HS-5 (cell line): ENCODE measurements at regions not wholly inside any gene's neighbourhood (a gene's known extent, or its start where the extent isn't known, plus 50 kb on each side); places are given as distances from the start of the nearest gene placed in this dataset.

Experiments
- DNase-seq: peaks from one replicate; pipeline ENCODE4 v3.0.0-alpha.2; 2012; ENCODE audit warnings: low read depth

DNA sequence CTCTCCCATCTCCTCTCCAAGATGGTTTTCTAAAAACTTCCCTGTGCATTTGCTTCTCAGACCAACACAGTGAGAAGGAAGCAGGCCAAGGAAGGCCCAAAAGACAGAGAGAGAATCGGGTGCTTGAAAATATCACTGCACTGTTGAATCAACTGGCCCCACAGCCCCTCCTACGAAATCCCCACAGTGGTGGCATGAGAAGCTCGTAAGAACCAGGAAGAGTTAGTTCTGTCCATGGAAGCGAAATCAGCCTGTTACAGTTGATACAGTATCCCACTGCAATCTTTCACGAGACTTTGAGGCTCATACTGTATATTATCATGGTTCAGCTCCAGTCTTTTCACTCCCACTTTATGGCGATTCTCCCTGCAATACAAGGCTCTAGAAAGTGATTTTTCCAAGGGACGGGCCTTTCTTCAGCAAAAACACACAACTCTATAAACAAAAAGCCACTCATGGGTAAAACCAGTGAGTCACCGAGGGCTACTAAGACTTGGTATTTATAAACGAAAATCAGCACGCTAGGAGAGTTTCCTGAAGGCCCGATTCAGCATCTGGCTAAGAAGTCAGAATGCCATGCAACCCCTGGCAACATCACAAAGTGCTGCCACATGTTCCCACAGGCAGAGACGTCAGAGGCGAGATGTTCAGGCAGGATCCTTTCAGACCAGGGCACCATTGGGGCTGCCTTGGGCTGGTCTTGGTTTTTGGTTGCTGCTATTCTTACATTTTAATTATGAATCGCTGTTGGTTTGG is 185.7 kb downstream of the IRX5 start:
- DNase-seq: no peak

DNA sequence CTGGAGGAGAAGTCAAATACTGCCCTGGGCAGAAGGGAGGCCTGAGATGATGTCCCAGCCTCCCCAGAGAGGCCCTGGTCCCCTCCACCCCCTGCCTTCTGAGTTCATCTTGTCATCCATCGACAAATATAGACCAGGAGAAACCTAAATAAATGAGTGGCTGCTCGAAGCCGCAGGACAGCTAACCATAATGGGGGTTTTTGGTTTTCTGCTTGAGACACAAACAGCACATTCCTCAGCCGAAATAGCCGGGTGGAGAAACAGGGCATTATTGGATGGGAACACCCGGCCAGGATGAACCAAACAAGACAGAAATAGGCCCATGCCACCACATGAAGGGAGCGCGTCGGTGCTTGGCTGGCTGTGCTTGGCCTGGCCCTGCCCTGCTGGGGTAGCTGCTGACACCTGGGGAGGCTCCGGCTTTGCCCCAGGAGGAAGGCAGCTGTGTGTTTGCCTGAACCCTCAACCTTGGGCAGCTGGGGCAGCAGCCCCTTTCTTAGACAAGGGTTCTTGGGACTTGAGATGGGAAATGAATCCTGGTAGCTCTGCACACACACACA is 188.1 kb downstream of the IRX5 start:
- DNase-seq: no peak

DNA sequence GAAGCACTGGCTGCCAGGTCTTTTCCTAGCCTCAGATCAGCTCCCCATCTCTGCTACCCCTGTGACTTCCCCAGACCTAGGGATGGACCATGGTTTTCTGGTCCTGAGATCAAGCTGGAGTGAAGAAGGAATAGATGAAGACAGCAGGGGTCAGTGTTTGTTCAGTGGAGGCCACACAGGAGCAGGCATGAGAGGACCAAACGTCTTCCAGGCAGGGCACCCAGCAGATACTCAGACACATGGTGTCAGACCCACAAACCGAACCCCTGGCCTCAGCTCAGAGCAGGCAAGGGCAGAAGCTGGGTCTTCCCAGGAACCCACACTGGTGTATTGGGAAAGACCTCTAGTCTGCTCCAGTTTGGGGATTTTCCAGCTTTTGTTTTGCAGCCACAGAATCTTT is 189.7 kb downstream of the IRX5 start:
- DNase-seq: no peak

GRCh38 chr16:55120826-55121225 is 190.2 kb downstream of the IRX5 start:
- DNase-seq: no peak

DNA sequence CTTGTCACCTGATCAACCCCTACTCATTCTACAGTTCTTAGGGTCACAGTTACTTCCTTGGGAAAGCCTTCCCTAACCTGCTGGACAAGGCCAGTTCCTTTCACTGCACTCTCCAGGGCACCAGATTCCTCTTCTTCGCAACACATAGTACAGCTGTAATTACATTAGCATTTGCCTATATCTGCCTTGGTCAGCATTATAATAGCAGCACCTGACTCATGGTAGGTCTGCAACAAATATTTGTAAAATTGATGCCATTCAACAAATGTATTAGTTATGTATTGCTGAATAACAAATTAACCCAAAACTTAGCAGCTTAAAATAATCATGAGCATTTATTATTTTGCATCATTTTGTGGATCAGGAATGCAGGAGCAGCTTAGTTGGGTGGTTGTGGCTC is 193.0 kb downstream of the IRX5 start:
- DNase-seq: no peak

- no peak for DNase-seq
Measured at GRCh38 chr16:55125818-55126385, 195.2 kb downstream of the IRX5 start.

- DNase-seq: no peak
Measured at GRCh38 chr16:55126456-55126855, 195.8 kb downstream of the IRX5 start.

DNA sequence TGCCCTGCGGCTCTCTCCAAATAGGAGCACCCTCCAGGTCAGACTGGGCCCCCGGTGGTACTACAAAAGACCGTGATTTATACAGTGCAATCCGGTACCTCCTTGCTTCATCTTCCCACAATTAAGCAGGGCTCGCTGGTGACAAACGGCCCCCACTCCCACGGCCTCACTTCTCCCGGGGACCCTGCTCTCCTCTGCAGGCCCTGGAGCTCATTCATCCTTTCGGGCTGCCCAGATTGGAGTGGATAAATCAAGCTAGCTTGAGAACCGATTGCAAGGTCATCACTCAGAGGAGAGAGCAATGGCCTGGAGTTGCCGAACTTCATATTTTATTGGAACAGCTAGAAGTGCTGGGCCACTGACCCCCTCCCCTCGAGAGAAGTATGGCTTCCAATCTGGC is 193.5 kb upstream of the IRX6 start:
- no peak for DNase-seq

DNA sequence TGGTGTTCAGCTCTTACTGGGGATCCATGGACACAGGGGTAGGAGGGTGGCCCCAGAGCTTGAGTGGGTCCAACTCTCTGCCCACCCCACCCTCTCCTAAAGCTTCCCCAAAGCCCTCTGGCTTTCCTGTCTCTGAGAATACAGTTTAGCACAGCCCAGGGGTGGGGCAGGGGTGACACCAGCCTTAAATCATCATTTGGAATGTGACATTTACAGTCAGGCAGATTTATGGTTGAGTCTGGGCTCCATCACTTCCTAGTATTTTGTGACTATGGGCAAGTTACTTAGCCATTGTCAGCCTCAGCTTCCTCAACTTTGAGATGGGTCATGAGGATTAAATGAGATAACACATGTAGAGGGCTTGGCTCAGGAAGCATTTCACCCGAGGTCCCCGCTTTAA is 193.1 kb upstream of the IRX6 start:
- DNase-seq: no peak

GRCh38 chr16:55133654-55134053 is 190.3 kb upstream of the IRX6 start:
- DNase-seq: no peak

DNA sequence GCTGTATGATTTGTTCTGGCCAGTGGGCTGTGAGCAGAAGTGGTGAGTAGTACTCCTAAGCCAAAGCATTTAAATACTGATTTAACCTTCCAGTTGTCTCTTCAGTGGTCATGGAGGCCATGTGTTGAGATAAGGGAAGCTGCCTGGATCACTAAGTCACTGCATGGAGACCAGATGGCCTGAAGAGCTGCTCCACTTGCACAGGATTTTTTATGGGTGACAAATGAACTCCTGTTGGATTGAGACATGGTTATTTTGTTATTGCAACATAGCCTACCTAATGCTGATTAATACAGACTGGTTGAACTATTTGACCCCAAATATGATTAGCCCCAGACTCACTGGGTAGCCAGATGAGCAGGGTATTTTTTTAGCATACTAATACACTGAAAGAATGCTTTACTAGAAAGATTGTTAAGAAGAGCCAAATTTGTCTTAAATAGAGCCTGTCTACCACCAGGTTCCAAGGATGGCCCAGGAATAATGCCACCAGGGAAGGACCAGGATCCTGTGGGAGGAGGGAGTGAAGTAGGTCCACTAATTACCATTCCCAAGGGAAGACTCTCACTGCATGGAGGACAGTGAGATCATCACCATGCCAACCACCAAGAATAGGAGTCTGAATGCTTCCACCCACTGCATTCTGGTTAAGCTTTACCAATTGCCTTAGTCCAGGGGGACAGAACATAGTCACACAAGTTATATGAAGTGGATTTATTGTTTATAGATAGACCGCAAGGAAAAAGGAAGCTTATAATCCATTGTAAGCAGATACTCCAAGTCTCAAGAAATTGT is 187.4 kb upstream of the IRX6 start:
- peak; percentile 31 for DNase-seq

- DNase-seq: no peak
Measured at GRCh38 chr16:55138298-55138697, 185.7 kb upstream of the IRX6 start.

DNA sequence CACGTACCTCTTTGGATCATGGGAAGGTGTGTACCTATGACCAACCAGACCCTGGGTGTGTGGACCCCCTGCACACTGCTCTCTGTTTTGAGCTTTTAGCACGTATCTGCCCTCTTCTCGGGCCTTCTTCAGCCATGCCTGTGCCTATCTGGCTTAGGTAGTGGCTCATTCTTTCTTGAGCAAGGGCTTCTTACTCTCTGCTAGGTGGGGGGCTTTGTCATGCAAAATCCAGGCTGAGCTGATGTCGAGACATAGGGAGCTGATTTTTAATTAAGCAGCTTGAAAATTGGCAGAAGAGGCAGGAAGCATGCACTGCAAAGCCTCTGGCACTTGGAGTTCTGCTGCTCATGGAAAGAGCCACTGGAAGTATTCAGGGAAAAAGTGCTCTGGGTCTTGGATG is 181.6 kb upstream of the IRX6 start:
- DNase-seq: no peak

GRCh38 chr16:55144651-55145050 is 179.4 kb upstream of the IRX6 start:
- no peak for DNase-seq

GRCh38 chr16:55145771-55146603 is 178.0 kb upstream of the IRX6 start:
- DNase-seq: no peak

DNA sequence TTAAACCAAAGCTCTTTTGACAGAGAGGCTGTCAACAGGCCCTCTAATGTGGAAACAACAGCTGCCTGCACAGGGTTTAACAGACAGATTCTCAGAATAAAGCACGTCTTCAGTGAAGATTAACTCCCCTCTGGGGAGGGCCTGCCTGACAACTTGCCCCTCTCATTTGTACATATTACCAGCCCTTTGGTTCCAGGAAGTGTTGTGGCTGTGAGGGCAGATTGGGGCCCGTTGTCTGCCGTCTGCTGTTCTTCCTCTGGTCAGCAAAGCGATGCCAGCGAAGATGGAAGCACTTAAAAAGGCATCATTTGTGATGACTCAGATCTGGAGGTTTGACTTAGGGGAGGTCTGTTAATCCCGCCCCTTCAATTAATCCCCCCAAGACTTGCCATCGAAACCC is 177.0 kb upstream of the IRX6 start:
- DNase-seq: no peak

GRCh38 chr16:55147396-55147795 is 176.6 kb upstream of the IRX6 start:
- no peak for DNase-seq

GRCh38 chr16:55149622-55150021 is 174.4 kb upstream of the IRX6 start:
- DNase-seq: no peak

- no peak for DNase-seq
Measured at GRCh38 chr16:55151561-55152305, 172.3 kb upstream of the IRX6 start.

DNA sequence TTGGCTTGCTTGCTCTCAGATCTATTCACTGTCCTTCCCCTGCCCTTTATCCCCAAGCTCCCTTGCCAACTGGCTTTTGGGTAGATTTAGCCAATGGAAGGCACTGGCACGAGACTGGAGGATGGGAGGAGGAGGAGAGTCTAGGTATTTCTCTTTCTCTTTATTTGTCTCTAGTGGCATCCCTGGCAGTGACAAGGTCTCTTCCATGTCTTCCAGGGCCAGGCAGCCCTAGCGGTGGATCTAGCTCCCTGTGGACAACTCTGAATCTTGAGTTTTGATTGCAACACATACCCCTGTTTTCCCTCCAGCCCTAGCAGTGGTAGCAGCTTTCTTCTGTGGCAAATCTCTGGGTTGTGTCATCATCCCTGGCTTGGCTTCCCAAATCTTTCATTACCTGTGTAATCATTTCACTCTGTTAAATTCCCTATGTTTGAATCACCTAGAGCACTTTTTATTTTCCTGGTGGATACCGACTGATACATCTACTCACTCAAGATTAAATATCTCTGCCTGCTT is 171.1 kb upstream of the IRX6 start:
- no peak for DNase-seq

DNA sequence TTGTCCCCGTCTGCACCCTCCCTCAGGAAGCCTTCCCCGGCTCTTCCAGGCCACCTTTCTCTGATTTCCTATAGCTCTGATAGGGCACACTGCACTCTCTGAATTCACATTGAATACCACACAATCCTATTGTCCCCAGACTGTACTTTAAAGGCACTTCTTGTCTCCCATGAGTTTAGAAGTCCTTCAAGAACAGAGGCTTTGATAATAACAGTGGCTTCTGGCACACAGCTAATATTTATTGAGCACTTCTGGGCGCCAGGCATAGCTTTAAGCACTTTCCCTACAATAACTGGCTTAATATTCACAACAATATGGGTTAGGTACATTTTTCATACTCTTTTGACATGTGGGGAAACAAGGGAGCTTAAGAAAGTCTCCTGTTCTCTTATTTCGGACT is 169.7 kb upstream of the IRX6 start:
- no peak for DNase-seq
